ENCODE measurements at regions not wholly inside any gene's neighbourhood (a gene's known extent, or its start where the extent isn't known, plus 50 kb on each side); places are given as distances from the start of the nearest gene placed in this dataset.

- DNase-seq, result no peak
Observed at GRCh38 chr7:121810831-121811672, 61.9 kb upstream of the PTPRZ1 start.

GRCh38 chr7:121807078-121807477, 65.9 kb upstream of the PTPRZ1 start:
- DNase-seq, result no peak

GRCh38 chr7:121803039-121803438, 69.9 kb upstream of the PTPRZ1 start:
- DNase-seq, result no peak

GRCh38 chr7:121800916-121801675, 71.9 kb upstream of the PTPRZ1 start:
- no peak for DNase-seq

GRCh38 chr7:121798896-121799295, 74.1 kb upstream of the PTPRZ1 start:
- DNase-seq, result no peak

- DNase-seq, result no peak
Observed at GRCh38 chr7:121798453-121798840, 74.5 kb upstream of the PTPRZ1 start.

GRCh38 chr7:121797657-121798452, 75.1 kb upstream of the PTPRZ1 start:
- no peak for DNase-seq

- DNase-seq, result no peak
Observed at GRCh38 chr7:121796936-121797656, 75.9 kb upstream of the PTPRZ1 start.

GRCh38 chr7:121796381-121796780, 76.6 kb upstream of the PTPRZ1 start:
- DNase-seq, result no peak

- DNase-seq, result no peak
Observed at GRCh38 chr7:121795736-121796135, 77.2 kb upstream of the PTPRZ1 start.

GRCh38 chr7:121793716-121794115, 79.2 kb upstream of the PTPRZ1 start:
- DNase-seq, result no peak

GRCh38 chr7:121777672-121778071, 95.3 kb upstream of the PTPRZ1 start:
- DNase-seq, result no peak

GRCh38 chr7:121774563-121774962, 98.4 kb upstream of the PTPRZ1 start:
- no peak for DNase-seq

GRCh38 chr7:121766676-121767075, 106.3 kb upstream of the PTPRZ1 start:
- no peak for DNase-seq

GRCh38 chr7:121761399-121761798, 111.6 kb upstream of the PTPRZ1 start:
- DNase-seq, result no peak

- no peak for DNase-seq
Observed at GRCh38 chr7:121755818-121756552, 117.0 kb upstream of the PTPRZ1 start.

GRCh38 chr7:121755286-121755685, 117.7 kb upstream of the PTPRZ1 start:
- DNase-seq, result no peak

GRCh38 chr7:121753944-121754343, 119.0 kb upstream of the PTPRZ1 start:
- no peak for DNase-seq

- no peak for DNase-seq
Observed at GRCh38 chr7:121752706-121753105, 120.3 kb upstream of the PTPRZ1 start.

GRCh38 chr7:121748546-121748945, 124.4 kb upstream of the PTPRZ1 start:
- no peak for DNase-seq

GRCh38 chr7:121745856-121746255, 127.1 kb upstream of the PTPRZ1 start:
- DNase-seq, result no peak

- DNase-seq, result no peak
Observed at GRCh38 chr7:121744877-121745276, 128.1 kb upstream of the PTPRZ1 start.

Measured in GOT3 (cell line).